ENCODE measurements at regions not wholly inside any gene's neighbourhood (a gene's known extent, or its start where the extent isn't known, plus 50 kb on each side); places are given as distances from the start of the nearest gene placed in this dataset.

DNA sequence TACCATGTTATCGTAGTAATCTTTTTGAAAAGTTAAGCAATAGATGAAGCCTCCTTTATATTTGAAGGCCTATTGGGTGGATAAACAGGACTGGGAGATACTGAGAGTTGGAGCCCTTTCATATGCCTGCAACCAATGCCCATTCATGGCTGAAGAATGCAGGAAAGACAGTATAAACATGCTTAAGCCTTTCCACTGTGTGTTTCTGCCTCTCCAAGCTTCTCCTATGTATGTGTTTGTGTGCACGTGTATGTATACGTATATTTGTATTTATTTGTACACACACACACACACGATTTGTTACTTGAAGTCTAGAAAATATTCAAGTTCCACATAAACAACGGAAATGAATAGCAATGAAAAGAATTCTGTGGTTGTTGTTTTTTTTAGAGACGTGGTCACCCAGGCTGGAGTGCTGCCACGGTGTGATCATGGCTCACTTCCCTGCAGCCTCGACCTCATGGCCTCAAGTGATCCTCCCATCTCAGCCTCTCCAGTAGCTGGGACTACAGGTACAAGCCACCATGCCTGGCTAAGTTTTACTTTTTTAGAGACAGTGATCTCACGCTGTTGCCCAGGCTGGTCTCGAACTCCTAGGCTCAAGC is 1453.5 kb downstream of the AACS start:
- Histone ChIP-seq H3K9me3 (replicated peaks) (no peaks in the 10 kb centered on the region), H3K27me3 (no peaks in the 10 kb centered on the region), H3K36me3 (no peaks in the 10 kb centered on the region), H3K27ac (no peak overlapping the region), H3K4me1 (no peaks in the 10 kb centered on the region), H3K4me3 (no peak overlapping the region)
- no peak for DNase-seq

DNA sequence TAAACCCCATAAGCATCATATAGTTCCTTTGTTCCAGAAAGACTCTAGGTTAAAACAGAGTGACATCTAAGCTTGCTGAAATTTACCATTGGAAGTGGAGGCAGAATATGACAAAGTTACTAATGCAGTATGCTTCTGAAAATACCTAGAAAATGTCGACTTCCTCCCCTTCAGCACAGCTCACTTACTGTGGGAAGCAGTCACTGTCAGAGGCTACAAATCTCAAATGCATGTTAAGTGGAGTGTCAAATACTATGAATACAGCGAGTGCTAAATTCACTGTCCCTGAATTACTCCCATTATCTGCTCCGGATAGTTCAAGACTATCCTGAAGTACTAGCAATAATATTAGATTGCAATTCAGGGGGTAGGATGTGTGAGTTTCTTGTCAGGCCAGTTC is 1454.6 kb downstream of the AACS start:
- H3K9me3 ChIP-seq (replicated peaks), result no peaks in the 10 kb centered on the region
- H3K4me1 ChIP-seq, result no peaks in the 10 kb centered on the region
- H3K27me3 ChIP-seq, result no peaks in the 10 kb centered on the region
- H3K36me3 ChIP-seq, result no peaks in the 10 kb centered on the region
- H3K4me3 ChIP-seq, result no peak overlapping the region
- no peak for DNase-seq
- H3K27ac ChIP-seq, result no peak overlapping the region

DNA sequence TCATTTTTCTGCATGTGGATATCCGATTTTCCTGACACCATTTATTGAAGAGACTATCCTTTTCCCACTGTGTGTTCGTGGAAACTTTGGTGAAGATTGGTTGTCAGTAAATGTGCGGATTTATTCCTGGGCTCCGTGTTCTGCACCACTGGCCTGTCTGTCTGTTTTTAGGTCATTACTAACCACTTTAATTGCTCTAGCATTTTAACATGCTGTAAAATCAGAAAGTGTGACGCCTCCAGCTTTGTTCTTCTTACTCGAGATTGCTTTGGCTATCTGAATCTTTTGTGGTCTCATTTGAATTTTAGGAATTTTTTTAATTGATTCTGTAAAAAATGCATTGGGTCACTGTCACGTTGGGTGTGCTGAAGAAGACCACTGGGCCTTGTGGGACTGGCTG is 1458.7 kb downstream of the AACS start:
- H3K27me3 ChIP-seq, result no peaks in the 10 kb centered on the region
- H3K27ac ChIP-seq, result no peak overlapping the region
- no peaks in the 10 kb centered on the region for H3K36me3 ChIP-seq
- H3K4me3 ChIP-seq, result no peak overlapping the region
- no peak for DNase-seq
- no peaks in the 10 kb centered on the region for H3K9me3 ChIP-seq (replicated peaks)
- no peaks in the 10 kb centered on the region for H3K4me1 ChIP-seq

DNA sequence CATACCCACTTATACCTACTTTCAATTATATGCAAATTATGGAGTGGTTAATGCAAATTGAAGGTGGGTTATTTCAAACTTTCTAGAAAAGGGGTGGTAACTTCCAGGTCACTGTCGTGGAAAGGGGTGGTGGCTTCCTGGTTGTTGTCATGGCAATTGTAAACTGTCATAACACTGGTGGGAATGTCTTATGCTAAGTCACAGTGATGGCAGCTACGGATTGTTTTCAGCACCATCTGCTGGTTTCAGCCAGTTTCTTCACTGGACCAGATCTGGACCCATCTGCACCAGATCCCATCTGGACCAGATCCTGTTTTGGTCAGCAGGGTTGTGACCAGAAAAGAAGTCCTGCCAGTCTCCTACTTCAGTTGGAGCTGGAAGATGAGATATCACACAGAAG is 1469.3 kb downstream of the AACS start:
- no peaks in the 10 kb centered on the region for H3K36me3 ChIP-seq

DNA sequence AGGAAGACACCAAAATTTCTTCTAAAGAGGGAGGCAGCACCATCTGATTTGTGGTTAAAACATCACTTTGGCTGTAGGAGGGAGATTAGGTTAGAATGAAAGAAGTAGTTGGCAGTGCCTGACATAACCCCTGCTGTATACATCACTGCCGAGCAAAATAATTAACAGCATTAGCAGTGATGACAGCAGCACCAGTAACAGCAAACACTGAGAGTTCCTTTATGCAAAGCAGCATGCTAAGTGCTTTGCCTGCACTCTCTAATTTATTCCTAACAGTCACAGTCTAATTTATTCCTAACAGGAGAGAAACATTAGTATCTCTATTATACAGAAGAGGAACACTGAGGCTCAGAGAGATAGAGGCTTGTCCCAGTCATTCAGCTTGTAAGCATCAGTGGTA is 1469.7 kb downstream of the AACS start:
- Histone ChIP-seq H3K4me1 (no peaks in the 10 kb centered on the region), H3K36me3 (no peaks in the 10 kb centered on the region), H3K27ac (no peak overlapping the region), H3K4me3 (no peak overlapping the region), H3K9me3 (replicated peaks) (no peaks in the 10 kb centered on the region), H3K27me3 (no peaks in the 10 kb centered on the region)
- no peak for DNase-seq

More for the DNA sequence above, 1469.3 kb downstream of the AACS start:
- no peak for DNase-seq
- H3K27me3 ChIP-seq, result no peaks in the 10 kb centered on the region
- H3K27ac ChIP-seq, result no peak overlapping the region
- H3K4me1 ChIP-seq, result no peaks in the 10 kb centered on the region
- no peak overlapping the region for H3K4me3 ChIP-seq
- H3K9me3 ChIP-seq (replicated peaks), result no peaks in the 10 kb centered on the region

DNA sequence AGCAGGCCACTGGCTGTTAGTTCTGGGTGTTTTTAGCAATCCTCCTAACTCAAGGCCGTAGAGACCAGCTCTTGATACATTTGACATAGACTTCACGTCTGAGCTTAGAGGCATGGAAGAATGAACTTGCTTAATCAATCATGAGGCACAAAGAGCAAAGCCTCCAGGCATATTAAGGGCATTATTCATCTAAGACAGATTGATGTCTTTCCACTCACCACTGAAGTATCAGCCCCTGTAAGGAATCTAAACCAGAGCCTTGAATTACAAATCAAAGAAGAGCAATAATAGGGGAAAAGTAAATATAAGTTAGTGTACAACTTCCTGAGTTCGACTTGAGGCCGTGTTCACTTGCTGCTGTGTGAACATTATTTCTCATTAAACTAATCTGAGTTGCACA is 1470.7 kb downstream of the AACS start:
- H3K27me3 ChIP-seq, result no peaks in the 10 kb centered on the region
- H3K36me3 ChIP-seq, result no peaks in the 10 kb centered on the region
- no peaks in the 10 kb centered on the region for H3K4me1 ChIP-seq
- no peak overlapping the region for H3K4me3 ChIP-seq
- DNase-seq, result no peak
- no peaks in the 10 kb centered on the region for H3K9me3 ChIP-seq (replicated peaks)
- no peak overlapping the region for H3K27ac ChIP-seq

DNA sequence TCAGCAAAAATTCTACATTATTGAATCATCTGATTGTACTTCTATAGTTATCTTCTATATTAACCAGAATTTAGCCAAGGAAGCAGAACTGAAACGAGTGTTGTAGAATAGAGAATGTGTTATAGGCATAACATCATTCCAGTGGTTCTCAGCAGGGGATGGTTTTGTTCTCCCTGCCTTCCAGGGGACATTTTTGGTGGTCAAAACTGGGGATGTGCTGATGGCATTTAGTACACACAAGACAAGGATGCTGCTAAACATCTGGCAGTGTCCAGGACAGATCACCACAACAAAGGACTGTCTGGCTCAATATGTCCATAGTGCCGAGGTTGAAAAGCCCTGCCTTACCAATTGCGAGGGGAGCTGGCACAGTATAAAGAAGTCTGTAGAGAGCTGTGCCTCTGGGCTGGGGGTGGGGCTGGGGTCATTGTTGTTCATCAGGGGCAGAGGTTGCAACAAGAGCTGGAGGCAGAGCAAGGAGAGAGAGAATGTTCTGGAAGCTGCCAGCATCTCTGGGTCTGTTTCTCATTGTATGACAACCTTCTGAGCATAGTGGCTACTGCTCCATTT is 1472.8 kb downstream of the AACS start:
- no peaks in the 10 kb centered on the region for H3K9me3 ChIP-seq (replicated peaks)
- H3K36me3 ChIP-seq, result no peaks in the 10 kb centered on the region
- H3K27ac ChIP-seq, result no peak overlapping the region
- H3K27me3 ChIP-seq, result no peaks in the 10 kb centered on the region
- H3K4me3 ChIP-seq, result no peak overlapping the region
- no peaks in the 10 kb centered on the region for H3K4me1 ChIP-seq
- no peak for DNase-seq

DNA sequence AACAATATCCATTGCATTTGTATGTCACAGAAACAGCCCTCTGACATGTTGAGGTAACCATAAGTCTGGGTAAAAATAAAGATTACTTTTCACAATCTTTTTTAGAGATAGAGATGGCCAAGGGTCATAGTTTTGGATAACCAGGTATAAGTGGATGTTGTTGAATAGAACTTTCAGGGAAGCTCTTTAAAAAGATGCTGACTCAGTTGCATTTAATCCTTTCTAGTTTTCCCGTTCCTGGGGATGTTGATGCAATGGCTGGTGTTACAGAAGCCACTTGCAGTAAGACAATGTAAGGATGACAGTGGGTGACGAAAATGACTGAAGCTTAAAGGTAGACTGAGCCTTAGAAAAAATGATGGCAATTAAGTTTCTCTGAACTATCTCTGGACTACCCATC is 1473.7 kb downstream of the AACS start:
- Histone ChIP-seq H3K4me3 (no peak overlapping the region), H3K27ac (no peak overlapping the region), H3K27me3 (no peaks in the 10 kb centered on the region), H3K4me1 (no peaks in the 10 kb centered on the region), H3K36me3 (no peaks in the 10 kb centered on the region), H3K9me3 (replicated peaks) (no peaks in the 10 kb centered on the region)
- DNase-seq, result no peak

DNA sequence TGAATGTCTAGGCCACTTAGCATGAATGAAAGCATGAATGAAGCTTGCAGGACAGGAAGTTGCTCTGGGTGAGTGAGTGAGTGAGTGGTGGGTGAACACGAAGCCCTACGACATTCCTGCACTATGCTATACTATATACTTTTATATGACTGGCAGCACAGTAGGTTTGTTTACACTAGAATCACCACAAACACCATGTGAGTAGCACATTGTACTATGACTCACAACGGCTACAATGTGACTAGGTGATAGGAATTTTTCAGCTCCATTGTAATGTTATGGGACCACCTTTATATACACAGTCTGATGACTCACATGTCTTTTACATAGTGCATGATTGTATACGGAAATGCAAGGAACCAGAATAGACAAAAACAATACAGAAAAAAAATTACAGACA is 1480.2 kb downstream of the AACS start:
- Histone ChIP-seq H3K36me3 (no peaks in the 10 kb centered on the region), H3K4me1 (no peaks in the 10 kb centered on the region), H3K27me3 (no peaks in the 10 kb centered on the region), H3K4me3 (no peak overlapping the region), H3K9me3 (replicated peaks) (no peaks in the 10 kb centered on the region), H3K27ac (no peak overlapping the region)
- no peak for DNase-seq

DNA sequence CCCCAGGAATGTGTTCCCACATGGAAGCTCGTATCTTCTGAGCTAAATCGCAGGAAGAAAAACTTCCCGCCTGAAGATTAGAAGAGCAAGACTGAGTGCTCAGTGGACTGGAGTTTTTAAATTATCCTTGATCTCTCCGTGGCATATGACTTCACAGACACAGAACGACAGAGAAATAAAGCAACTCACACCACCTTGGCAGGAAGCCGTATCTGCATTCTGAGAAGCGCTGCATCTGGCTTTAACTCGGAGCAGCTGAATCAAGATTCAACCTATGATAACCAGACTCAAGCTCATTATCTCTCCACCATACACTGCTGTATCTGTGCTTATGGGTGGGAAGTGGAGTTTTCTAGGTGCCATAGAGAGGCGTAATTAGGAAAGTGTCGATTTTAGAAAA is 1482.7 kb downstream of the AACS start:
- Histone ChIP-seq H3K27ac (no peak overlapping the region), H3K4me3 (no peak overlapping the region), H3K9me3 (replicated peaks) (no peaks in the 10 kb centered on the region), H3K36me3 (no peaks in the 10 kb centered on the region), H3K27me3 (no peaks in the 10 kb centered on the region), H3K4me1 (no peaks in the 10 kb centered on the region)
- no peak for DNase-seq

DNA sequence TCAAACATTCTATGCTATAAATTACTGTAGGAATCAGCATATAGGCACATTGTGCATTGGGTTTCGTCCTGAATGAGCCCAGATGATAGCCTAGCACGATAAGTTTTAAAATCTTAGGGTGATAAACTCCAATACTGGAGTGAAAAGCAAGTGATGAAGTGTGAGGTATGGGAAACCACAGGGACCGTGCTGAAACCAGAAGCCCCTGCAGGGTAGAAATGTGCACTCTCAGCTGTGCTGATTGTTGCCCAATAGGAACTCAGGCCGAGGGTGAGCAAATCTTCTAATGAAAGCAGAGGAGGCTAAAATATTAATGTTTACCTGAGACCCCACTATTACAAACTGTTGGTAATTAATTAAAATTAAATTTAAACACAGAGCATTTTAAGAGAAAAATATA is 1486.6 kb downstream of the AACS start:
- no peak overlapping the region for H3K27ac ChIP-seq
- no peaks in the 10 kb centered on the region for H3K36me3 ChIP-seq
- DNase-seq, result no peak
- 0 out of 2 replicates have a peak, but pooled peaks cover 4% of the 10 kb centered on the region for H3K27me3 ChIP-seq
- H3K9me3 ChIP-seq (replicated peaks), result no peaks in the 10 kb centered on the region
- H3K4me3 ChIP-seq, result no peak overlapping the region
- no peaks in the 10 kb centered on the region for H3K4me1 ChIP-seq

DNA sequence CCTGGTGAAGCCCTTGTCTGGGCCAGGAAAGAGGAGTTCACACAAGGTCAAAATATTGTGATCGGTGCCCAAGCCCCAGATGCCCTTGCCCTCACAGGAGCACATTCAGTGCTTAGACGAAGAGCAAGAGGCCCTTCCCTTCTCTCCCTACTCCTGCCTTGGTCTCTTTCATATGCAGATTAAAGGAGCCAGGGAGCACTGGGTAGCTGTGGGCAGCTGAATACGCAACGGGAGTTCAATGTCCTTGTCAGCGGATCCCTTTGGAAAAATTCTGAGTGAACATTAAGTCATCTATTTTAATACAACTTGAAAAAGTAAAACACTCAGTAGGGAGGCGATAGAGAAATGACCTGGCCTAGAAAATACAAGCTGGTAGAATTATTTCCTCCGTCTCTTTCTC is 1489.4 kb downstream of the AACS start:
- DNase-seq, result no peak
- no peak overlapping the region for H3K4me3 ChIP-seq
- no peaks in the 10 kb centered on the region for H3K36me3 ChIP-seq
- H3K9me3 ChIP-seq (replicated peaks), result no peaks in the 10 kb centered on the region
- no peaks in the 10 kb centered on the region for H3K4me1 ChIP-seq
- H3K27me3 ChIP-seq, result 0 out of 2 replicates have a peak, but pooled peaks cover 4% of the 10 kb centered on the region
- H3K27ac ChIP-seq, result no peak overlapping the region

DNA sequence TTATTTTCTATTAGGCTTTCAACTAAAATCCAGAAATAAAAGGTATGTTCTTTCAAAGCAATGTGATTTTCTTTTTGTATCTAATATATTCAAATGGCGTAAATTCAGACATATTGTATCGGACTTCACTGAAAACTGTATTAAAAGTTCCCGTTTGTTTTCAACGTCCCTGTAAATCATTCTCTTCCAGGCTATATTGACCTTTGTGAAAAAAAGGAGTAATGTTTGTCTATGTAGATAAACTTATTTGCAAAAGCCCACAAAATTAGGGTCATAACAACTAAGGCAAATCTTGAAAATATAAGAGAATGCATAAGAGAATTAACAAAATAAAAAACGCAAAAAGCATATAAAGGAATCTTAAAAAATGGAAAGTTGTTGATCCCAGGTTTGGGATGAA is 1492.4 kb downstream of the AACS start:
- DNase-seq, result no peak
- Histone ChIP-seq H3K4me1 (no peaks in the 10 kb centered on the region), H3K9me3 (replicated peaks) (no peaks in the 10 kb centered on the region), H3K27ac (no peak overlapping the region), H3K27me3 (0 out of 2 replicates have a peak, but pooled peaks cover 4% of the 10 kb centered on the region), H3K4me3 (no peak overlapping the region), H3K36me3 (no peaks in the 10 kb centered on the region)

DNA sequence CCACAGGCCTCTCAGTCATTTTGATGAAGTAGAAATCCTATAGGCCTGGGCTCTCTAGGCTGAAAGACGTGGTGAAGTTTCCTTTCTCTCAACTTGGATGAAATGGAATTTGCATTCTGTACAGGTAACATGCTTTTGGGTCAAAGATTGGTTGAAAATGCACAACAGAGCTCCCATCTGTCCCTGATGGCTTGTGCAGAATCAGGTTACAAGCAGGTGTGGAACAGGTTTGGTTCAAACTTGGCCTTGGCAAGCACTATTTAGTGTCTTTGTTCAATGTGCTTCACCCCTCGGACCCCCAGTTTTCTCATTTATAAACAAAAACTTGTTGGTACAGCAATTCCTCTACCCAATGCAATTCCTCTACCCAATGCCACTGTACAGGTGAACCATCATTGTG is 1493.0 kb downstream of the AACS start:
- 0 out of 2 replicates have a peak, but pooled peaks cover 4% of the 10 kb centered on the region for H3K27me3 ChIP-seq
- H3K36me3 ChIP-seq, result no peaks in the 10 kb centered on the region
- no peaks in the 10 kb centered on the region for H3K4me1 ChIP-seq
- DNase-seq, result no peak
- no peak overlapping the region for H3K4me3 ChIP-seq
- no peaks in the 10 kb centered on the region for H3K9me3 ChIP-seq (replicated peaks)
- no peak overlapping the region for H3K27ac ChIP-seq

DNA sequence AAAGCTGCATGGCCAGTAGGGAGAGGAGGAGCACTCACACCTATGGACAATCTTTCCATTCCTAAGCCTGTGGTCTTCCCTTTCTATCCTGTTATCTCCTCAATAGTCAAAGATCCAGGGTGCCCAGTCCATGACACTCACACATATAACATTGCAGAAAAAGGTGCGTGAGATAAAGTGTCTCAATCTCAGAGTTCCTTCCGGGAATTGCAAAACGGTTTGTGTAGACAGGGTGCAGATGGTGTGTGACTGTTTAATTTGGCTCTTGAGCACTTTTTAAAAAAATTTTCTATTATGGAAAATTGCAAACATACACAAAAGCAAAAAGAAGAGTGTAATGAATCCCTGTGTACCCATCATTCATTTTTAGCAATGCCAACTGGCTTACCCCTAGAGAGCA is 1493.6 kb downstream of the AACS start:
- H3K27me3 ChIP-seq, result 0 out of 2 replicates have a peak, but pooled peaks cover 4% of the 10 kb centered on the region
- no peak for DNase-seq
- H3K27ac ChIP-seq, result no peak overlapping the region
- no peaks in the 10 kb centered on the region for H3K9me3 ChIP-seq (replicated peaks)
- no peaks in the 10 kb centered on the region for H3K4me1 ChIP-seq
- H3K36me3 ChIP-seq, result no peaks in the 10 kb centered on the region
- H3K4me3 ChIP-seq, result no peak overlapping the region

DNA sequence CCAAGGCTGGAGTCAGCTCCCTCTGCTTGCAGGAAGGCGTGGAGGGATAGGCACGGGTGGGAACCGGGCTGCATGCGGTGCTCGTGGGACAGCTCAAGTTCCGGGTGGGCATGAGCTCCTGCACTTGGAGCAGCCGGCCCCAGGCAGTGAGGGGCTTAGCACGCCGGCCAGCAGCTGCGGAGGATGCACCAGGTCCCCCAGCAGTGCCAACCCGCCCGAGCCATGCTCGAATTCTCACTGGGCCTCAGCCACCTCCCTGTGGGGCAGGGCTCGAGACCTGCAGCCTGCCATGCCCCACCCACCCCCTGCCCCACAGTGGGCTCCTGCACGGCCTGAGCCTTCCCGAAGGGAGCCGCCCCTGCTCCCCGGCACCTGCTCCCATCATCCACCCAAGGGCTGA is 1501.8 kb downstream of the AACS start:
- H3K4me3 ChIP-seq, result no peak overlapping the region
- H3K9me3 ChIP-seq (replicated peaks), result no peaks in the 10 kb centered on the region
- H3K27me3 ChIP-seq, result no peaks in the 10 kb centered on the region
- H3K36me3 ChIP-seq, result no peaks in the 10 kb centered on the region
- no peak overlapping the region for H3K27ac ChIP-seq
- DNase-seq, result no peak
- H3K4me1 ChIP-seq, result no peaks in the 10 kb centered on the region

All from SJCRH30 (cell line).